HG03432 (cell line): ENCODE measurements at regions not wholly inside any gene's neighbourhood (a gene's known extent, or its start where the extent isn't known, plus 50 kb on each side); places are given as distances from the start of the nearest gene placed in this dataset.

Experiments
- ATAC-seq: cut with Tn5 transposase; IDR thresholded peaks from one replicate; pipeline ENCODE4 v1.9.1; 2021; ENCODE audit warnings: mild to moderate bottlenecking, moderate library complexity; ENCODE audit not compliant: unreplicated experiment

- peak; percentile 70 for ATAC-seq
Measured at GRCh38 chr3:31004025-31004678, 109.7 kb upstream of the GADL1 start.

- no peak for ATAC-seq
Measured at GRCh38 chr3:31008994-31009393, 114.5 kb upstream of the GADL1 start.

- ATAC-seq, result no peak
Measured at GRCh38 chr3:31009881-31010280, 115.4 kb upstream of the GADL1 start.

- ATAC-seq, result no peak
Measured at GRCh38 chr3:31010491-31010890, 116.0 kb upstream of the GADL1 start.

- ATAC-seq, result no peak
Measured at GRCh38 chr3:31011380-31011779, 116.9 kb upstream of the GADL1 start.

GRCh38 chr3:31013090-31013489, 118.6 kb upstream of the GADL1 start:
- ATAC-seq, result no peak

GRCh38 chr3:31013843-31014242, 119.4 kb upstream of the GADL1 start:
- ATAC-seq, result no peak

- ATAC-seq, result no peak
Measured at GRCh38 chr3:31014317-31015040, 120.0 kb upstream of the GADL1 start.

GRCh38 chr3:31016196-31016595, 121.7 kb upstream of the GADL1 start:
- no peak for ATAC-seq

- ATAC-seq, result no peak
Measured at GRCh38 chr3:31022716-31023115, 128.3 kb upstream of the GADL1 start.

GRCh38 chr3:31025541-31025940, 131.1 kb upstream of the GADL1 start:
- ATAC-seq, result no peak

GRCh38 chr3:31027191-31027761, 132.8 kb upstream of the GADL1 start:
- ATAC-seq, result no peak

- no peak for ATAC-seq
Measured at GRCh38 chr3:31027914-31028313, 133.5 kb upstream of the GADL1 start.

GRCh38 chr3:31028766-31029165, 134.3 kb upstream of the GADL1 start:
- ATAC-seq, result no peak

GRCh38 chr3:31029706-31030105, 135.2 kb upstream of the GADL1 start:
- no peak for ATAC-seq

- ATAC-seq, result no peak
Measured at GRCh38 chr3:31035681-31036080, 141.2 kb upstream of the GADL1 start.

- no peak for ATAC-seq
Measured at GRCh38 chr3:31038086-31038739, 143.8 kb upstream of the GADL1 start.

GRCh38 chr3:31039145-31039544, 144.7 kb upstream of the GADL1 start:
- no peak for ATAC-seq

GRCh38 chr3:31041161-31041978, 146.9 kb upstream of the GADL1 start:
- no peak for ATAC-seq

- no peak for ATAC-seq
Measured at GRCh38 chr3:31043184-31043819, 148.8 kb upstream of the GADL1 start.
